HepG2 (cell line): ENCODE measurements at regions not wholly inside any gene's neighbourhood (a gene's known extent, or its start where the extent isn't known, plus 50 kb on each side); places are given as distances from the start of the nearest gene placed in this dataset.

ENCODE experiments used
- ATAC-seq: fragments of 200-7000 bp; cut with Tn5 transposase; 3 replicates; pipeline ENCODE4 v1.9.1; 2020; ENCODE audit warnings: mild to moderate bottlenecking, moderate library complexity
- BruUV-seq: library from RNA; stranded (reverse); fragments of 400-500 nt; replicated peaks from 2 replicates; lab custom pipeline; 2021; lab: Mats Ljungman, UMichigan
- CTCF ChIA-PET: fragments of 300-600 bp; formaldehyde crosslinking; extraction: SDS; loops from one replicate; lab custom pipeline; 2021; ENCODE audit warnings: low total read pairs, inconsistent platforms, low intra/inter-chr PET ratio; lab: Yijun Ruan, JAX
- POLR2A ChIA-PET: fragments of 350-600 bp; sonication (Branson Sonifier 250); formaldehyde crosslinking; loops from one replicate; lab custom pipeline; 2020; ENCODE audit warnings: antibody characterized with exemption, inconsistent platforms; lab: Yijun Ruan, JAX
- DNase-seq: peaks from one replicate; pipeline ENCODE4 v3.0.0-alpha.2; 2015; ENCODE audit warnings: low spot score
- FAIRE-seq: peaks from 3 replicates; lab custom pipeline; 2011; peaks lifted over from hg19 to GRCh38; lab: Jason Lieb, UNC
- H2AFZ ChIP-seq: one replicate; pipeline ENCODE4 v1.6.1; 2011; ENCODE audit warnings: low read length, inconsistent platforms
- H3K27ac ChIP-seq: fragments of 300-600 bp; 3 replicates; pipeline ENCODE4 v1.8.0; 2011; ENCODE audit warnings: mixed run types, mild to moderate bottlenecking, mixed read lengths, low read length, inconsistent platforms; ENCODE audit not compliant: insufficient read depth; ENCODE audit errors: extremely low read length
- H3K27me3 ChIP-seq, 2 experiments: fragments of 200-600 bp in 1 of 2; 2 replicates in 1 of 2; 3 replicates in 1 of 2; pipeline versions ENCODE4 v1.6.0 to v1.8.0; 2011; ENCODE audit warnings: low read length in 2 of 2, mild to moderate bottlenecking in 2 of 2, moderate library complexity in 2 of 2, inconsistent platforms in 1 of 2; ENCODE audit not compliant: insufficient read depth in 2 of 2, control insufficient read depth in 1 of 2
- H3K36me3 ChIP-seq, 2 experiments: fragments of 200-600 bp in 1 of 2; replicated peaks in 1 of 2; 2 replicates in 1 of 2; 3 replicates in 1 of 2; pipeline versions ENCODE4 v1.5.1 to v1.8.0; 2011; ENCODE audit warnings: low read length in 2 of 2, inconsistent platforms in 1 of 2; ENCODE audit not compliant: insufficient read depth in 2 of 2, control insufficient read depth in 1 of 2
- H3K4me1 ChIP-seq: 2 replicates; pipeline ENCODE4 v1.5.1; 2012; ENCODE audit warnings: low read length, inconsistent platforms; ENCODE audit not compliant: insufficient read depth
- H3K4me2 ChIP-seq: 2 replicates; pipeline ENCODE4 v1.6.0; 2011; ENCODE audit warnings: low read depth, low read length, inconsistent platforms
- H3K4me3 ChIP-seq, 3 experiments: fragments of 200-600 bp in 1 of 3; sonication (generic), shearing (Covaris generic) in 1 of 3; replicated peaks in 1 of 3; 2 replicates each; pipeline ENCODE4 v1.5.1; 2011 to 2016; ENCODE audit warnings: low read length in 3 of 3, inconsistent platforms in 2 of 3, low read depth in 2 of 3, mild to moderate bottlenecking in 2 of 3, control low read depth in 1 of 3, mixed read lengths in 1 of 3; ENCODE audit not compliant: insufficient read depth in 1 of 3
- H3K79me2 ChIP-seq: one replicate; pipeline ENCODE4 v1.6.1; 2011; ENCODE audit warnings: low read length, inconsistent platforms; ENCODE audit not compliant: insufficient read depth
- H3K9ac ChIP-seq: 2 replicates; pipeline ENCODE4 v1.6.0; 2011; ENCODE audit warnings: mild to moderate bottlenecking, low read depth, low read length, inconsistent platforms; ENCODE audit not compliant: insufficient read depth
- H3K9me3 ChIP-seq: 2 replicates; pipeline ENCODE4 v1.5.1; 2012; ENCODE audit warnings: mild to moderate bottlenecking, low read length
- H4K20me1 ChIP-seq: 2 replicates; pipeline ENCODE4 v1.6.0; 2011; ENCODE audit warnings: inconsistent platforms, mild to moderate bottlenecking, low read length, moderate library complexity; ENCODE audit not compliant: insufficient read depth
- KAT2B ChIP-seq: fragments of 150-350 bp; IDR thresholded peaks from 2 replicates; pipeline ENCODE4 v1.6.1; 2014; ENCODE audit warnings: low read depth, low read length, borderline replicate concordance
- MTF1 ChIP-seq: sonication (generic); formaldehyde crosslinking; IDR thresholded peaks from 2 replicates; pipeline ENCODE4 v1.5.0; 2020; ENCODE audit warnings: missing genetic modification reagents
- PAX8 ChIP-seq: sonication (generic); formaldehyde crosslinking; IDR thresholded peaks from 2 replicates; pipeline ENCODE4 v1.8.0; 2022; ENCODE audit warnings: mild to moderate bottlenecking, missing genetic modification reagents, borderline replicate concordance
- RBFOX2 ChIP-seq: fragments of 200-400 bp; formaldehyde crosslinking; IDR thresholded peaks from 2 replicates; pipeline ENCODE4 v1.6.1; 2017; ENCODE audit warnings: low read depth, mild to moderate bottlenecking, low read length
- REL ChIP-seq: sonication (generic); formaldehyde crosslinking; conservative IDR thresholded peaks from 2 replicates; pipeline ENCODE4 v1.8.0; 2022; ENCODE audit warnings: mild to moderate bottlenecking, missing genetic modification reagents, moderate library complexity
- SPEN ChIP-seq: sonication (generic); formaldehyde crosslinking; IDR thresholded peaks from 2 replicates; pipeline ENCODE4 v1.5.1; 2020; ENCODE audit warnings: low read depth, mild to moderate bottlenecking, missing genetic modification reagents
- TBP ChIP-seq: sonication (generic); formaldehyde crosslinking; IDR thresholded peaks from 2 replicates; pipeline ENCODE4 v1.5.0; 2020; ENCODE audit warnings: missing genetic modification reagents
- TBX2 ChIP-seq: sonication (generic); formaldehyde crosslinking; IDR thresholded peaks from 2 replicates; pipeline ENCODE4 v1.5.0; 2020; ENCODE audit warnings: missing genetic modification reagents, mild to moderate bottlenecking, borderline replicate concordance
- ZBTB4 ChIP-seq: sonication (generic); formaldehyde crosslinking; IDR thresholded peaks from 2 replicates; pipeline ENCODE4 v1.4.0; 2020; ENCODE audit warnings: missing genetic modification reagents, mild to moderate bottlenecking, borderline replicate concordance
- ZNF224 ChIP-seq: sonication (generic); formaldehyde crosslinking; IDR thresholded peaks from 2 replicates; pipeline ENCODE4 v1.5.0; 2020; ENCODE audit warnings: mild to moderate bottlenecking, missing genetic modification reagents
- ZNF430 ChIP-seq: sonication (generic); formaldehyde crosslinking; IDR thresholded peaks from 2 replicates; pipeline ENCODE4 v1.9.0; 2021; ENCODE audit warnings: mild to moderate bottlenecking, missing genetic modification reagents
- ZNF776 ChIP-seq: sonication (generic); formaldehyde crosslinking; IDR thresholded peaks from 2 replicates; pipeline ENCODE4 v1.4.0; 2020; ENCODE audit warnings: mild to moderate bottlenecking, missing genetic modification reagents
- ZNF816 ChIP-seq: sonication (generic); formaldehyde crosslinking; IDR thresholded peaks from 2 replicates; pipeline ENCODE4 v1.8.0; 2022; ENCODE audit warnings: missing genetic modification reagents, mild to moderate bottlenecking, borderline replicate concordance
- ZNF841 ChIP-seq: sonication (generic); formaldehyde crosslinking; IDR thresholded peaks from 2 replicates; pipeline ENCODE4 v1.8.1; 2023; ENCODE audit warnings: missing genetic modification reagents, borderline replicate concordance
- WGBS: methylation state at CpG from one replicate; pipeline ENCODE4 v1.1.6; 2017; ENCODE audit warnings: low lambda C conversion rate; 5-methylcytosine and 5-hydroxymethylcytosine counted together
- in situ Hi-C: cut with HindIII; loops from 2 replicates; pipeline ENCODE4 v1.10.0; 2017; ENCODE audit warnings: low pct_unique_long_range_greater_than_20kb; ENCODE audit not compliant: extremely low pct_ligation_motif_present
- intact Hi-C: fragments of 100-400 bp; cut with micrococcal nuclease; formaldehyde crosslinking; loops from one replicate; pipeline ENCODE4 v1.10.0; 2022; ENCODE audit not compliant: unreplicated experiment

GRCh38 chr10:47164126-47164799 is 135.7 kb upstream of the GDF10 start:
- in situ Hi-C loops: no loop called here
- no peaks in the 10 kb centered on the region for H3K9me3 ChIP-seq
- CTCF ChIA-PET: no interaction called here
- H4K20me1 ChIP-seq: no peaks in the 10 kb centered on the region
- no peak overlapping the region for H2AFZ ChIP-seq
- ATAC-seq: no peak
- no peak for DNase-seq
- H3K27ac ChIP-seq: no peak overlapping the region
- peaks cover 0 to 10% of the 10 kb centered on the region in 2 experiments; a peak in 2 of 5 replicates for H3K27me3 ChIP-seq
- TF ChIP-seq ZBTB4 (CRISPR knock-in tag): no peak
- no peak for TF ChIP-seq ZNF816 (CRISPR knock-in tag)
- no peak for TF ChIP-seq ZNF430
- TF ChIP-seq ZNF224 (CRISPR knock-in tag): no peak
- TF ChIP-seq, all 625 proteins: peak for 0
- POLR2A ChIA-PET: no interaction called here
- Histone ChIP-seq H3K9ac (no peak overlapping the region), H3K4me1 (no peaks in the 10 kb centered on the region), H3K79me2 (no peaks in the 10 kb centered on the region), H3K4me3 (no peak overlapping the region), H3K36me3 (no peaks in the 10 kb centered on the region), H3K4me2 (no peak overlapping the region)
- intact Hi-C loops: no loop called here
- no peak for FAIRE-seq
- BruUV-seq: no TSS peak
- 20% methylated on average over 9 of the region's 9 CpGs for WGBS

- 8% methylated on average over 2 of the region's 3 CpGs for WGBS
- peaks cover 0 to 10% of the 10 kb centered on the region in 2 experiments; a peak in 2 of 5 replicates for H3K27me3 ChIP-seq
- ChIA-PET POLR2A (no interaction called here), CTCF (no interaction called here)
- H3K79me2 ChIP-seq: no peaks in the 10 kb centered on the region
- H3K9me3 ChIP-seq: no peaks in the 10 kb centered on the region
- H2AFZ ChIP-seq: no peak overlapping the region
- no peak overlapping the region for H3K9ac ChIP-seq
- no peak for FAIRE-seq
- BruUV-seq: no TSS peak
- intact Hi-C loops: no loop called here
- DNase-seq: no peak
- no peaks in the 10 kb centered on the region for H3K4me1 ChIP-seq
- in situ Hi-C loops: no loop called here
- no peak overlapping the region for H3K4me2 ChIP-seq
- no peak overlapping the region for H3K27ac ChIP-seq
- ATAC-seq: no peak
- H3K36me3 ChIP-seq: no peaks in the 10 kb centered on the region
- H4K20me1 ChIP-seq: no peaks in the 10 kb centered on the region
- H3K4me3 ChIP-seq: no peak overlapping the region
- no peak for TF ChIP-seq KAT2B
- TF ChIP-seq ZNF841 (CRISPR knock-in tag): no peak
- TF ChIP-seq SPEN (CRISPR knock-in tag): no peak
- no peak for TF ChIP-seq MTF1 (CRISPR knock-in tag)
- no peak for TF ChIP-seq TBX2
- no peak for TF ChIP-seq ZNF776 (CRISPR knock-in tag)
- TF ChIP-seq REL (CRISPR knock-in tag): no peak
- no peak for TF ChIP-seq RBFOX2
- no peak for TF ChIP-seq PAX8 (CRISPR knock-in tag)
- no peak for TF ChIP-seq TBP (CRISPR knock-in tag)
Measured at GRCh38 chr10:47164800-47165128, 135.2 kb upstream of the GDF10 start.
